NOMO-1 treated with dmso at 0.1 percent for 144 hours (cell line): ENCODE measurements at regions not wholly inside any gene's neighbourhood (a gene's known extent, or its start where the extent isn't known, plus 50 kb on each side); places are given as distances from the start of the nearest gene placed in this dataset.
"Not testable (repeated sequence)": the region's sequence is repeated elsewhere in the genome, so short reads cannot be mapped to it uniquely, and the experiment has no call there.

ENCODE experiments used
- DNase-seq: peaks from one replicate; lab custom pipeline; 2025; ENCODE audit not compliant: unreplicated experiment; lab: John Stamatoyannopoulos, UW

GRCh38 chr4:116343809-116344208, 741.6 kb downstream of the TRAM1L1 start:
- no peak for DNase-seq

GRCh38 chr4:116342143-116342542, 743.2 kb downstream of the TRAM1L1 start:
- DNase-seq, result no peak

- no peak for DNase-seq
Observed at GRCh38 chr4:116332508-116332907, 752.9 kb downstream of the TRAM1L1 start.

GRCh38 chr4:116328261-116328860, 757.0 kb downstream of the TRAM1L1 start:
- DNase-seq, result no peak

- no peak for DNase-seq
Observed at GRCh38 chr4:116323606-116324005, 761.8 kb downstream of the TRAM1L1 start.

- no peak for DNase-seq
Observed at GRCh38 chr4:116321471-116321870, 763.9 kb downstream of the TRAM1L1 start.

GRCh38 chr4:116320859-116321258, 764.5 kb downstream of the TRAM1L1 start:
- no peak for DNase-seq

GRCh38 chr4:116303736-116304188, 781.6 kb downstream of the TRAM1L1 start:
- no peak for DNase-seq

GRCh38 chr4:116302990-116303735, 782.2 kb downstream of the TRAM1L1 start:
- no peak for DNase-seq

GRCh38 chr4:116275006-116275405, 810.4 kb downstream of the TRAM1L1 start:
- DNase-seq, result no peak

GRCh38 chr4:116272336-116272735, 813.0 kb downstream of the TRAM1L1 start:
- no peak for DNase-seq

GRCh38 chr4:116260931-116261330, 824.4 kb downstream of the TRAM1L1 start:
- not testable (repeated sequence) for DNase-seq

GRCh38 chr4:116244771-116245170, 840.6 kb downstream of the TRAM1L1 start:
- DNase-seq, result no peak

GRCh38 chr4:116243431-116243830, 841.9 kb downstream of the TRAM1L1 start:
- DNase-seq, result no peak

- DNase-seq, result no peak
Observed at GRCh38 chr4:116233971-116234370, 851.4 kb downstream of the TRAM1L1 start.

- not testable (repeated sequence) for DNase-seq
Observed at GRCh38 chr4:116231999-116232398, 853.4 kb downstream of the TRAM1L1 start.

- no peak for DNase-seq
Observed at GRCh38 chr4:116229420-116229819, 856.0 kb downstream of the TRAM1L1 start.

- no peak for DNase-seq
Observed at GRCh38 chr4:116223040-116223732, 862.2 kb downstream of the TRAM1L1 start.

GRCh38 chr4:116217781-116218180, 867.6 kb downstream of the TRAM1L1 start:
- no peak for DNase-seq

- DNase-seq, result no peak
Observed at GRCh38 chr4:116215622-116216021, 869.8 kb downstream of the TRAM1L1 start.

- DNase-seq, result no peak
Observed at GRCh38 chr4:116202524-116202923, 882.9 kb downstream of the TRAM1L1 start.

- no peak for DNase-seq
Observed at GRCh38 chr4:116197317-116197809, 888.0 kb downstream of the TRAM1L1 start.
